ENCODE measurements at regions not wholly inside any gene's neighbourhood (a gene's known extent, or its start where the extent isn't known, plus 50 kb on each side); places are given as distances from the start of the nearest gene placed in this dataset.

- no peak for DNase-seq
Observed at GRCh38 chr1:199155166-199156019, 516.6 kb downstream of the PTPRC start.

- DNase-seq: no peak
Observed at GRCh38 chr1:199157494-199157893, 518.7 kb downstream of the PTPRC start.

GRCh38 chr1:199160521-199161318, 521.9 kb downstream of the PTPRC start:
- no peak for DNase-seq

- DNase-seq: no peak
Observed at GRCh38 chr1:199161319-199161680, 522.5 kb downstream of the PTPRC start.

GRCh38 chr1:199161766-199162303, 523.0 kb downstream of the PTPRC start:
- DNase-seq: no peak

GRCh38 chr1:199163267-199163666, 524.4 kb downstream of the PTPRC start:
- DNase-seq: no peak

- no peak for DNase-seq
Observed at GRCh38 chr1:199163670-199164069, 524.8 kb downstream of the PTPRC start.

GRCh38 chr1:199167460-199167859, 528.6 kb downstream of the PTPRC start:
- no peak for DNase-seq

- no peak for DNase-seq
Observed at GRCh38 chr1:199168888-199169585, 530.2 kb downstream of the PTPRC start.

GRCh38 chr1:199170711-199171110, 531.9 kb downstream of the PTPRC start:
- no peak for DNase-seq

- DNase-seq: no peak
Observed at GRCh38 chr1:199172171-199173124, 533.6 kb downstream of the PTPRC start.

GRCh38 chr1:199173356-199173755, 534.5 kb downstream of the PTPRC start:
- no peak for DNase-seq

GRCh38 chr1:199174336-199174735, 535.5 kb downstream of the PTPRC start:
- no peak for DNase-seq

- no peak for DNase-seq
Observed at GRCh38 chr1:199176713-199177112, 537.9 kb downstream of the PTPRC start.

GRCh38 chr1:199177241-199177640, 538.4 kb downstream of the PTPRC start:
- DNase-seq: no peak

- no peak for DNase-seq
Observed at GRCh38 chr1:199178646-199179045, 539.8 kb downstream of the PTPRC start.

- no peak for DNase-seq
Observed at GRCh38 chr1:199182186-199182843, 543.5 kb downstream of the PTPRC start.

- DNase-seq: no peak
Observed at GRCh38 chr1:199184180-199184579, 545.3 kb downstream of the PTPRC start.

- DNase-seq: no peak
Observed at GRCh38 chr1:199194862-199195261, 556.0 kb downstream of the PTPRC start.

- DNase-seq: no peak
Observed at GRCh38 chr1:199197695-199198094, 558.9 kb downstream of the PTPRC start.
